ENCODE measurements at regions not wholly inside any gene's neighbourhood (a gene's known extent, or its start where the extent isn't known, plus 50 kb on each side); places are given as distances from the start of the nearest gene placed in this dataset.
"Not testable (repeated sequence)": the region's sequence is repeated elsewhere in the genome, so short reads cannot be mapped to it uniquely, and the experiment has no call there.

GRCh38 chr16:58824201-58824600 is 90.1 kb upstream of the GOT2 start:
- no peak for DNase-seq

- DNase-seq, result no peak
Measured at GRCh38 chr16:58821886-58822285, 87.8 kb upstream of the GOT2 start.

- DNase-seq, result no peak
Measured at GRCh38 chr16:58820411-58820810, 86.3 kb upstream of the GOT2 start.

- peak; percentile 28 for DNase-seq
Measured at GRCh38 chr16:58815181-58815888, 81.2 kb upstream of the GOT2 start.

GRCh38 chr16:58814348-58814801 is 80.3 kb upstream of the GOT2 start:
- no peak for DNase-seq

- no peak for DNase-seq
Measured at GRCh38 chr16:58809213-58809612, 75.1 kb upstream of the GOT2 start.

- no peak for DNase-seq
Measured at GRCh38 chr16:58807276-58807675, 73.2 kb upstream of the GOT2 start.

- no peak for DNase-seq
Measured at GRCh38 chr16:58801838-58802237, 67.7 kb upstream of the GOT2 start.

GRCh38 chr16:58797137-58797801 is 63.2 kb upstream of the GOT2 start:
- DNase-seq, result no peak

- no peak for DNase-seq
Measured at GRCh38 chr16:58793366-58793765, 59.2 kb upstream of the GOT2 start.

GRCh38 chr16:58792188-58792587 is 58.1 kb upstream of the GOT2 start:
- no peak for DNase-seq

- not testable (repeated sequence) for DNase-seq
Measured at GRCh38 chr16:58790816-58791557, 56.9 kb upstream of the GOT2 start.

- no peak for DNase-seq
Measured at GRCh38 chr16:58789351-58789750, 55.2 kb upstream of the GOT2 start.

Data from NCI-H524 treated with DMSO at 0.1 percent for 48 hours (cell line).